ENCODE measurements at regions not wholly inside any gene's neighbourhood (a gene's known extent, or its start where the extent isn't known, plus 50 kb on each side); places are given as distances from the start of the nearest gene placed in this dataset.

GRCh38 chr4:177568931-177569330 lies 126.7 kb upstream of the AGA start:
- intact Hi-C loops (cut with DNase I) = no loop called here
- no peak for DNase-seq

- intact Hi-C loops (cut with DNase I) = no loop called here
- no peak for DNase-seq
Observed at GRCh38 chr4:177569434-177569833, 127.2 kb upstream of the AGA start.

- DNase-seq = no peak
- intact Hi-C loops (cut with DNase I) = no loop called here
Observed at GRCh38 chr4:177573507-177573906, 131.3 kb upstream of the AGA start.

- intact Hi-C loops (cut with DNase I) = no loop called here
- no peak for DNase-seq
Observed at GRCh38 chr4:177574446-177574845, 132.2 kb upstream of the AGA start.

GRCh38 chr4:177579649-177580048 lies 137.4 kb upstream of the AGA start:
- DNase-seq = no peak
- intact Hi-C loops (cut with DNase I) = no loop called here

- DNase-seq = no peak
- intact Hi-C loops (cut with DNase I) = no loop called here
Observed at GRCh38 chr4:177582992-177583391, 140.8 kb upstream of the AGA start.

GRCh38 chr4:177587989-177588388 lies 145.8 kb upstream of the AGA start:
- DNase-seq = no peak
- intact Hi-C loops (cut with DNase I) = no loop called here

GRCh38 chr4:177595386-177595785 lies 153.1 kb upstream of the AGA start:
- DNase-seq = no peak
- intact Hi-C loops (cut with DNase I) = no loop called here

GRCh38 chr4:177596035-177596434 lies 153.8 kb upstream of the AGA start:
- intact Hi-C loops (cut with DNase I) = no loop called here
- DNase-seq = peak in 4 of 10 donors; percentile 26 to 87 (median 74)

GRCh38 chr4:177596991-177597390 lies 154.8 kb upstream of the AGA start:
- intact Hi-C loops (cut with DNase I) = no loop called here
- DNase-seq = no peak

- intact Hi-C loops (cut with DNase I) = no loop called here
- DNase-seq = no peak
Observed at GRCh38 chr4:177605252-177605651, 163.0 kb upstream of the AGA start.

GRCh38 chr4:177607111-177607573 lies 164.9 kb upstream of the AGA start:
- intact Hi-C loops (cut with DNase I) = no loop called here

GRCh38 chr4:177611974-177612664 lies 169.9 kb upstream of the AGA start:
- DNase-seq = no peak
- intact Hi-C loops (cut with DNase I) = no loop called here

More at GRCh38 chr4:177607111-177607573, 164.9 kb upstream of the AGA start:
- DNase-seq = peak in 3 of 10 donors; percentile 64 to 78 (median 65)

- DNase-seq = no peak
- intact Hi-C loops (cut with DNase I) = no loop called here
Observed at GRCh38 chr4:177612684-177613083, 170.4 kb upstream of the AGA start.

GRCh38 chr4:177632481-177632880 lies 190.2 kb upstream of the AGA start:
- DNase-seq = no peak
- intact Hi-C loops (cut with DNase I) = no loop called here

- intact Hi-C loops (cut with DNase I) = no loop called here
- DNase-seq = no peak
Observed at GRCh38 chr4:177638871-177639270, 196.6 kb upstream of the AGA start.

- intact Hi-C loops (cut with DNase I) = no loop called here
- no peak for DNase-seq
Observed at GRCh38 chr4:177640864-177641263, 198.6 kb upstream of the AGA start.

- intact Hi-C loops (cut with DNase I) = no loop called here
- DNase-seq = no peak
Observed at GRCh38 chr4:177660223-177660622, 218.0 kb upstream of the AGA start.

- no peak for DNase-seq
- intact Hi-C loops (cut with DNase I) = no loop called here
Observed at GRCh38 chr4:177667687-177668086, 225.4 kb upstream of the AGA start.

- intact Hi-C loops (cut with DNase I) = no loop called here
- no peak for DNase-seq
Observed at GRCh38 chr4:177671387-177671786, 229.2 kb upstream of the AGA start.

GRCh38 chr4:177671845-177672244 lies 229.6 kb upstream of the AGA start:
- intact Hi-C loops (cut with DNase I) = no loop called here
- no peak for DNase-seq

GRCh38 chr4:177673985-177674489 lies 231.8 kb upstream of the AGA start:
- no peak for DNase-seq
- intact Hi-C loops (cut with DNase I) = no loop called here

- DNase-seq = no peak
- intact Hi-C loops (cut with DNase I) = no loop called here
Observed at GRCh38 chr4:177680308-177680707, 238.1 kb upstream of the AGA start.
